ENCODE measurements at regions not wholly inside any gene's neighbourhood (a gene's known extent, or its start where the extent isn't known, plus 50 kb on each side); places are given as distances from the start of the nearest gene placed in this dataset.

- Histone ChIP-seq H3K4me3 (0 out of 2 replicates have a peak overlapping the region, but pooled peaks have one; percentile 3), H3K79me2 (ENCODE audit: insufficient read depth) (no peaks in the 10 kb centered on the region), H2AFZ (peak overlapping the region; percentile 48), H3K9me2 (ENCODE audit: insufficient read depth) (no peaks in the 10 kb centered on the region), H3K27me3 (replicated peaks; ENCODE audit: insufficient read depth) (no peaks in the 10 kb centered on the region), H3K4me1 (ENCODE audit: insufficient read depth) (peaks cover 29% of the 10 kb centered on the region), H4K20me1 (ENCODE audit: insufficient read depth) (no peaks in the 10 kb centered on the region), H3K9me3 (ENCODE audit: low read depth) (no peaks in the 10 kb centered on the region), H3K9ac (peak overlapping the region; percentile 37; the same call in 1 of the 2 replicates), H3F3A (ENCODE audit: insufficient read depth) (peaks cover 13% of the 10 kb centered on the region), H3K36me3 (ENCODE audit: low read depth) (no peaks in the 10 kb centered on the region), H3K4me2 (ENCODE audit: unreplicated experiment) (peak overlapping the region; percentile 40), H3K27ac (peak overlapping the region; percentile 64)
- peak; percentile 63 for DNase-seq
- in situ Hi-C loops (cut with MboI) = no loop called here
- TF ChIP-seq EZH2 (IDR thresholded peaks at IDR 0.05; ENCODE audit: insufficient read depth, poor library complexity, severe bottlenecking) = no peak
- TF ChIP-seq EZH2phosphoT487 (IDR thresholded peaks at IDR 0.05; ENCODE audit: insufficient read depth, low read depth) = no peak
Observed at GRCh38 chr10:61302124-61302523, 151.1 kb downstream of the TMEM26 start.

- Histone ChIP-seq H3K4me1 (ENCODE audit: insufficient read depth) (peaks cover 29% of the 10 kb centered on the region), H3K27me3 (replicated peaks; ENCODE audit: insufficient read depth) (no peaks in the 10 kb centered on the region), H3F3A (ENCODE audit: insufficient read depth) (peaks cover 13% of the 10 kb centered on the region), H3K36me3 (ENCODE audit: low read depth) (no peaks in the 10 kb centered on the region), H3K9me3 (ENCODE audit: low read depth) (no peaks in the 10 kb centered on the region), H3K4me2 (ENCODE audit: unreplicated experiment) (peak overlapping the region; percentile 40), H3K9me2 (ENCODE audit: insufficient read depth) (no peaks in the 10 kb centered on the region), H3K9ac (peak overlapping the region; percentile 37; the same call in 1 of the 2 replicates), H4K20me1 (ENCODE audit: insufficient read depth) (no peaks in the 10 kb centered on the region), H3K79me2 (ENCODE audit: insufficient read depth) (no peaks in the 10 kb centered on the region), H2AFZ (peak overlapping the region; percentile 48), H3K4me3 (0 out of 2 replicates have a peak overlapping the region, but pooled peaks have one; percentile 3), H3K27ac (peak overlapping the region; percentile 64)
- peak; percentile 48 for DNase-seq
- TF ChIP-seq EZH2 (IDR thresholded peaks at IDR 0.05; ENCODE audit: insufficient read depth, poor library complexity, severe bottlenecking) (no peak), EZH2phosphoT487 (IDR thresholded peaks at IDR 0.05; ENCODE audit: insufficient read depth, low read depth) (no peak)
- in situ Hi-C loops (cut with MboI) = no loop called here
- 3 to 12% methylated on average over 2 of the region's 2 CpGs for WGBS, 2 experiments (ENCODE audit: low coverage in 1 of 2, low lambda C conversion rate in 2 of 2, missing lambda C conversion rate in 2 of 2)
Observed at GRCh38 chr10:61301575-61301974, 151.6 kb downstream of the TMEM26 start.

GRCh38 chr10:61299841-61300240, 153.3 kb downstream of the TMEM26 start:
- H3K4me3 ChIP-seq = no peak overlapping the region
- H3K79me2 ChIP-seq (ENCODE audit: insufficient read depth) = no peaks in the 10 kb centered on the region
- H3K9ac ChIP-seq = no peak overlapping the region
- 77 to 80% methylated on average over 3 of the region's 3 CpGs for WGBS, 2 experiments (ENCODE audit: low coverage in 1 of 2, low lambda C conversion rate in 2 of 2, missing lambda C conversion rate in 2 of 2)
- H3K27ac ChIP-seq = no peak overlapping the region
- H3K4me1 ChIP-seq (ENCODE audit: insufficient read depth) = peaks cover 28% of the 10 kb centered on the region
- no peaks in the 10 kb centered on the region for H4K20me1 ChIP-seq (ENCODE audit: insufficient read depth)
- no peak for DNase-seq
- H3K9me2 ChIP-seq (ENCODE audit: insufficient read depth) = no peaks in the 10 kb centered on the region
- H3F3A ChIP-seq (ENCODE audit: insufficient read depth) = peaks cover 13% of the 10 kb centered on the region
- TF ChIP-seq EZH2 (IDR thresholded peaks at IDR 0.05; ENCODE audit: insufficient read depth, poor library complexity, severe bottlenecking) (no peak), EZH2phosphoT487 (IDR thresholded peaks at IDR 0.05; ENCODE audit: insufficient read depth, low read depth) (no peak)
- in situ Hi-C loops (cut with MboI) = no loop called here
- no peaks in the 10 kb centered on the region for H3K27me3 ChIP-seq (replicated peaks; ENCODE audit: insufficient read depth)
- no peaks in the 10 kb centered on the region for H3K9me3 ChIP-seq (ENCODE audit: low read depth)
- no peaks in the 10 kb centered on the region for H3K36me3 ChIP-seq (ENCODE audit: low read depth)
- no peak overlapping the region for H3K4me2 ChIP-seq (ENCODE audit: unreplicated experiment)
- H2AFZ ChIP-seq = no peak overlapping the region

- Histone ChIP-seq H3K9me3 (ENCODE audit: low read depth) (no peaks in the 10 kb centered on the region), H3K4me3 (no peak overlapping the region), H3K36me3 (ENCODE audit: low read depth) (no peaks in the 10 kb centered on the region), H3K4me1 (ENCODE audit: insufficient read depth) (peaks cover 22% of the 10 kb centered on the region), H3K9ac (no peak overlapping the region), H3K4me2 (ENCODE audit: unreplicated experiment) (no peak overlapping the region), H2AFZ (no peak overlapping the region), H3K27ac (no peak overlapping the region), H3K79me2 (ENCODE audit: insufficient read depth) (no peaks in the 10 kb centered on the region), H4K20me1 (ENCODE audit: insufficient read depth) (no peaks in the 10 kb centered on the region), H3F3A (ENCODE audit: insufficient read depth) (peaks cover 13% of the 10 kb centered on the region), H3K9me2 (ENCODE audit: insufficient read depth) (no peaks in the 10 kb centered on the region), H3K27me3 (replicated peaks; ENCODE audit: insufficient read depth) (no peaks in the 10 kb centered on the region)
- TF ChIP-seq EZH2 (IDR thresholded peaks at IDR 0.05; ENCODE audit: insufficient read depth, poor library complexity, severe bottlenecking) (no peak), EZH2phosphoT487 (IDR thresholded peaks at IDR 0.05; ENCODE audit: insufficient read depth, low read depth) (no peak)
- 88 to 91% methylated on average over 2 of the region's 2 CpGs for WGBS, 2 experiments (ENCODE audit: low coverage in 1 of 2, low lambda C conversion rate in 2 of 2, missing lambda C conversion rate in 2 of 2)
- DNase-seq = no peak
- in situ Hi-C loops (cut with MboI) = no loop called here
Observed at GRCh38 chr10:61299156-61299555, 154.0 kb downstream of the TMEM26 start.

- Histone ChIP-seq H3K9me3 (ENCODE audit: low read depth) (no peaks in the 10 kb centered on the region), H3K27me3 (replicated peaks; ENCODE audit: insufficient read depth) (no peaks in the 10 kb centered on the region), H3K4me3 (no peak overlapping the region), H3F3A (ENCODE audit: insufficient read depth) (peaks cover 13% of the 10 kb centered on the region), H3K79me2 (ENCODE audit: insufficient read depth) (no peaks in the 10 kb centered on the region), H3K27ac (no peak overlapping the region), H2AFZ (no peak overlapping the region), H3K4me2 (ENCODE audit: unreplicated experiment) (no peak overlapping the region), H3K4me1 (ENCODE audit: insufficient read depth) (peaks cover 14% of the 10 kb centered on the region), H3K9me2 (ENCODE audit: insufficient read depth) (no peaks in the 10 kb centered on the region), H3K36me3 (ENCODE audit: low read depth) (no peaks in the 10 kb centered on the region), H4K20me1 (ENCODE audit: insufficient read depth) (no peaks in the 10 kb centered on the region), H3K9ac (no peak overlapping the region)
- in situ Hi-C loops (cut with MboI) = no loop called here
- TF ChIP-seq EZH2 (IDR thresholded peaks at IDR 0.05; ENCODE audit: insufficient read depth, poor library complexity, severe bottlenecking) (no peak), EZH2phosphoT487 (IDR thresholded peaks at IDR 0.05; ENCODE audit: insufficient read depth, low read depth) (no peak)
- 47 to 57% methylated on average over 3 of the region's 3 CpGs for WGBS, 2 experiments (ENCODE audit: low coverage in 1 of 2, low lambda C conversion rate in 2 of 2, missing lambda C conversion rate in 2 of 2)
- no peak for DNase-seq
Observed at GRCh38 chr10:61298194-61298593, 155.0 kb downstream of the TMEM26 start.
